Stimulated activated memory B cell treated with anti-CD40 and anti-IgM and Interleukin-4, amounts not matched to agents 10 μg/mL and 1 μg/mL and 100 μg/mL, for 72 hours (primary cell): ENCODE measurements at regions not wholly inside any gene's neighbourhood (a gene's known extent, or its start where the extent isn't known, plus 50 kb on each side); places are given as distances from the start of the nearest gene placed in this dataset.
"Not testable (repeated sequence)": the region's sequence is repeated elsewhere in the genome, so short reads cannot be mapped to it uniquely, and the experiment has no call there.

Experiments
- ATAC-seq: fragments of 150-1000 bp; cut with Tn5 transposase; 2 replicates; pipeline ENCODE4 v1.10.0; 2021
- H3K27ac Mint-ChIP-seq: one replicate; pipeline ENCODE4 v1.8.0; 2022; ENCODE audit warnings: mild to moderate bottlenecking, mixed read lengths
- H3K27me3 Mint-ChIP-seq: one replicate; pipeline ENCODE4 v1.8.0; 2022; ENCODE audit warnings: mixed read lengths
- H3K36me3 Mint-ChIP-seq: one replicate; pipeline ENCODE4 v1.8.0; 2022; ENCODE audit warnings: mixed read lengths
- H3K4me1 Mint-ChIP-seq: one replicate; pipeline ENCODE4 v1.8.0; 2022; ENCODE audit warnings: mixed read lengths
- H3K4me3 Mint-ChIP-seq: one replicate; pipeline ENCODE4 v1.8.0; 2022; ENCODE audit warnings: mild to moderate bottlenecking, moderate library complexity, mixed read lengths
- H3K9me3 Mint-ChIP-seq: one replicate; pipeline ENCODE4 v1.8.0; 2022; ENCODE audit warnings: mixed read lengths

DNA sequence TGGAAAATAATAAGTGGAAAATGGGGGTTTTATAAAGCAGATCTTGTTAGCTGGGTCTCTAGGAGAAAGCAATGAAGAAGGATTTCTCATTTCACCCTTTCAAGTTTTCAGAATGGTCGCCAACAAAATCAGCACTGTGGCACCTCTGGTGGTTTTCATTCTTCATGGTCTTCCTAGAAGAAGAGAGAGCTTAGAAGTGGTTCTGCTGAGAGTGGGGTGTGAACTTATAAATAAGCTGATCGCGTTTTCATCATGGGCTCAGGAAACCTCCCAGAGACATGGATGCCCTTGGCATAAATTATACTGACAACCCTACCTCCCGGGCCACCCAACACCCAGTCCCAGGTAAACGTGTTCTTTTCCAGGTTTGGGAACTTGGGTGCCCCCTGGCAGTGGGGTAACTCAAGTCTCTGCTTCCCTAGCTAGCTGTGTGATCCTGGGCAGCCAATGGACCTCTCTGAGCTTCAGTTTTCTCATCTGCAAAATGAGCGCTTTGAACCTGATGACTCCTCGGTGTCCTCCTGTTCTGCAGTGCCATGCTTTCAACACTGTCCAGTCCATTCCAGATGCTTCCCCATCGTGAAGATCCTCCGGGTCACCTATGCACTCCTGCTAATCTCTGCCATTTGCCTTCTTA lies 72.6 kb upstream of the GRAMD1B start:
- H3K36me3 Mint-ChIP-seq = no peaks in the 10 kb centered on the region
- peak overlapping the region; percentile 73 for H3K4me3 Mint-ChIP-seq
- H3K9me3 Mint-ChIP-seq = no peaks in the 10 kb centered on the region
- peaks cover 8% of the 10 kb centered on the region for H3K4me1 Mint-ChIP-seq
- ATAC-seq = no peak
- H3K27ac Mint-ChIP-seq = no peak overlapping the region
- H3K27me3 Mint-ChIP-seq = peaks cover 54% of the 10 kb centered on the region

DNA sequence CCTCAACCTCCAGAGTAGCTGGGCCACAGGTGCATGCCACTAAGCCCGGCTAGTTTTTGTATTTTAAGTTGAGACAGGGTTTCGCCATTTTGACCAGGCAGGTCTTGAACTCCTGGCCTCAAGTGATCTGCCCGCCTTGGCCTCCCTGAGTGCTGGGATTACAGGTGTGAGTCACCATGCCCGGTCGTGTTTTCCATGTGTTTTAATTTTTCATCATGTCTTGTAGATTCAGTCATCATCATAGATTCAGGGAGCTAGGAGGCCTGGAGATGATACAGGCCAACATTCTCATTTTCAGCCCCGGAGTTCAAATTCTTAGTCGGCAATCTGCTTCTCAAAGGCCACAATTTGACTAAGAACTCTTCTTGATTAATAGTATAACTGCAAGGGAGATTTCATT lies 73.5 kb upstream of the GRAMD1B start:
- H3K4me3 Mint-ChIP-seq = no peak overlapping the region
- no peak overlapping the region for H3K27ac Mint-ChIP-seq
- ATAC-seq = no peak
- no peaks in the 10 kb centered on the region for H3K36me3 Mint-ChIP-seq
- H3K4me1 Mint-ChIP-seq = peaks cover 7% of the 10 kb centered on the region
- H3K9me3 Mint-ChIP-seq = no peaks in the 10 kb centered on the region
- H3K27me3 Mint-ChIP-seq = peaks cover 52% of the 10 kb centered on the region

- Mint-ChIP-seq H3K27ac (no peak overlapping the region), H3K4me1 (peaks cover 7% of the 10 kb centered on the region), H3K9me3 (no peaks in the 10 kb centered on the region), H3K27me3 (peaks cover 38% of the 10 kb centered on the region), H3K4me3 (no peak overlapping the region), H3K36me3 (no peaks in the 10 kb centered on the region)
- no peak for ATAC-seq
Observed at GRCh38 chr11:123354371-123354975, 75.6 kb upstream of the GRAMD1B start.

DNA sequence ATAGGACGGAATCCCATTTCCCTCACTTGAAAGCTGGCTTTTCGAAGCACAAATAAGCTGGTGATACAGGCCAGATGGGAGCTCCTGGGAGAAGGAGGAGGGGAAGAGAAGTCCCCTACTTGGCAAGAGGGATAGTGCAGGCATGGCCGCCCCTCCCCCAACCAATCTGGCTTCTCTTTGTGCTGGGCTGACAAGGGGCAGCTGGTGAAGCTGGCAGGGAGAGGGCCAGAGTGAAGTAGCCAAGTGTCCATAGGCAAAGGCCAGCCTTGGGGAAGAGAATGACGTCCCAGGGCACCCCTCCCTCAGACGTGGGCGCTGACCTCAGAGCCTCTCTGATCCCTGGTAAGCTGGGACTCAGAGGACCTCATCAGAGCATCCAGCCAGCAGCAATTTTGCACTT lies 78.7 kb upstream of the GRAMD1B start:
- no peak for ATAC-seq
- Mint-ChIP-seq H3K36me3 (no peaks in the 10 kb centered on the region), H3K9me3 (no peaks in the 10 kb centered on the region), H3K27ac (no peak overlapping the region), H3K4me1 (no peaks in the 10 kb centered on the region), H3K27me3 (peaks cover 29% of the 10 kb centered on the region), H3K4me3 (no peak overlapping the region)

GRCh38 chr11:123349382-123349781 lies 80.7 kb upstream of the GRAMD1B start:
- Mint-ChIP-seq H3K9me3 (no peaks in the 10 kb centered on the region), H3K27ac (no peak overlapping the region), H3K4me3 (no peak overlapping the region), H3K27me3 (peaks cover 28% of the 10 kb centered on the region), H3K36me3 (no peaks in the 10 kb centered on the region), H3K4me1 (no peaks in the 10 kb centered on the region)
- no peak for ATAC-seq

- ATAC-seq = no peak
- Mint-ChIP-seq H3K27ac (no peak overlapping the region), H3K4me3 (no peak overlapping the region), H3K9me3 (peaks cover 15% of the 10 kb centered on the region), H3K27me3 (peaks cover 20% of the 10 kb centered on the region), H3K36me3 (no peaks in the 10 kb centered on the region), H3K4me1 (no peaks in the 10 kb centered on the region)
Observed at GRCh38 chr11:123344790-123345357, 85.2 kb upstream of the GRAMD1B start.

- Mint-ChIP-seq H3K9me3 (peaks cover 15% of the 10 kb centered on the region), H3K27me3 (peaks cover 17% of the 10 kb centered on the region)
- not testable (repeated sequence) for H3K4me1 Mint-ChIP-seq, H3K36me3 Mint-ChIP-seq, H3K27ac Mint-ChIP-seq, ATAC-seq, H3K4me3 Mint-ChIP-seq
Observed at GRCh38 chr11:123344188-123344587, 85.9 kb upstream of the GRAMD1B start.

GRCh38 chr11:123338997-123339752 lies 90.9 kb upstream of the GRAMD1B start:
- H3K4me3 Mint-ChIP-seq = no peak overlapping the region
- H3K9me3 Mint-ChIP-seq = peaks cover 24% of the 10 kb centered on the region
- H3K36me3 Mint-ChIP-seq = no peaks in the 10 kb centered on the region
- ATAC-seq = no peak
- no peak overlapping the region for H3K27ac Mint-ChIP-seq
- no peaks in the 10 kb centered on the region for H3K4me1 Mint-ChIP-seq
- H3K27me3 Mint-ChIP-seq = no peaks in the 10 kb centered on the region

- Mint-ChIP-seq H3K4me1 (no peaks in the 10 kb centered on the region), H3K4me3 (no peak overlapping the region), H3K36me3 (no peaks in the 10 kb centered on the region), H3K27me3 (no peaks in the 10 kb centered on the region), H3K27ac (no peak overlapping the region), H3K9me3 (peaks cover 24% of the 10 kb centered on the region)
- no peak for ATAC-seq
Observed at GRCh38 chr11:123338266-123338800, 91.7 kb upstream of the GRAMD1B start.

DNA sequence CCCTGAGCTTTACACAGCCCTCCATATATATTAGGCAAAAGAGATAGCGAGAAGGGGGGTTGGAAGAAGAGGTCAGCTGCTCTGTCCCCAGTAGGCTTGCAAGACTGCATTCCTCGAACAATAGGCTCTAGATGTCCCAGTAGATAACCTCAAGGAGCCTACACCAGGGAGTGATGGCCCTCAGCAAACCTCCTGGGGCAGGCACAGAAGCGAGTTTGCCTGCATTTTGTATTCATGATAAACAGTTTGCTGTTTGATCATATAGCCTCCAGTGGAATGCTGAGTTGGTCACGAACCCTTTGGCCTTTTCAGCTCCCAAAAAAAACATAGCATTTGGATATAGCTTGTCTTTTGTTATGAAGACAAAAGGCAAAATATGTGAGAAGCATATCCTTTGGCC lies 95.1 kb upstream of the GRAMD1B start:
- Mint-ChIP-seq H3K9me3 (peaks cover 8% of the 10 kb centered on the region), H3K4me3 (no peak overlapping the region), H3K36me3 (no peaks in the 10 kb centered on the region), H3K27me3 (no peaks in the 10 kb centered on the region), H3K27ac (no peak overlapping the region), H3K4me1 (no peaks in the 10 kb centered on the region)
- no peak for ATAC-seq

- not testable (repeated sequence) for H3K27ac Mint-ChIP-seq, ATAC-seq, H3K4me3 Mint-ChIP-seq
Observed at GRCh38 chr11:123332577-123332976, 97.5 kb upstream of the GRAMD1B start.

GRCh38 chr11:123330948-123331347 lies 99.1 kb upstream of the GRAMD1B start:
- Mint-ChIP-seq H3K4me1 (no peaks in the 10 kb centered on the region), H3K36me3 (no peaks in the 10 kb centered on the region), H3K9me3 (peaks cover 6% of the 10 kb centered on the region), H3K4me3 (no peak overlapping the region), H3K27ac (no peak overlapping the region), H3K27me3 (no peaks in the 10 kb centered on the region)
- ATAC-seq = no peak

More at GRCh38 chr11:123332577-123332976, 97.5 kb upstream of the GRAMD1B start:
- H3K27me3 Mint-ChIP-seq, H3K36me3 Mint-ChIP-seq, H3K9me3 Mint-ChIP-seq, H3K4me1 Mint-ChIP-seq: not testable (repeated sequence)

DNA sequence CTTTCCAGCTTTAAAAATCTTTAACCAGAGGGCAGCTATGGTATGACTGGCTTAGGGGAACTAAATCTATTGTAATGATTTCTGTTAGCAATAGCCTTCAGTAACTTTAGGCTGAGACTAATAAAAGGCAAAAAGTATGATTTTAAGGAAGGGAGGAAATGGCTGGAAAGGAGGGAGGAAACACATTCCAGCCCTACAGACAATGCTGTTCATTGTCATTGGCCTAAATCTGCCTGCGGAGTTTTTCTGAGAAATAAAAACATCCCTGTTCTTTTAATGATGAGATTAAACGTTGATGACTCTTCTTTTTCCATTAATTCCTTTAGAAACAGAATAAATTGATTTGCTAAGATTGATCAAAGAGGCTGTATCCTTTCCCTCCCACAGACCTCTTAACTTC lies 99.6 kb upstream of the GRAMD1B start:
- Mint-ChIP-seq H3K4me1 (no peaks in the 10 kb centered on the region), H3K27me3 (no peaks in the 10 kb centered on the region), H3K4me3 (no peak overlapping the region), H3K27ac (no peak overlapping the region), H3K9me3 (peaks cover 4% of the 10 kb centered on the region), H3K36me3 (no peaks in the 10 kb centered on the region)
- ATAC-seq = no peak

- H3K36me3 Mint-ChIP-seq = no peaks in the 10 kb centered on the region
- no peaks in the 10 kb centered on the region for H3K27me3 Mint-ChIP-seq
- H3K9me3 Mint-ChIP-seq = peaks cover 3% of the 10 kb centered on the region
- H3K27ac Mint-ChIP-seq = no peak overlapping the region
- no peaks in the 10 kb centered on the region for H3K4me1 Mint-ChIP-seq
- no peak for ATAC-seq
- no peak overlapping the region for H3K4me3 Mint-ChIP-seq
Observed at GRCh38 chr11:123330071-123330470, 100.0 kb upstream of the GRAMD1B start.

- Mint-ChIP-seq H3K9me3 (no peaks in the 10 kb centered on the region), H3K4me1 (no peaks in the 10 kb centered on the region), H3K4me3 (no peak overlapping the region), H3K27ac (no peak overlapping the region), H3K27me3 (no peaks in the 10 kb centered on the region), H3K36me3 (no peaks in the 10 kb centered on the region)
- peak; percentile 24 for ATAC-seq
Observed at GRCh38 chr11:123328281-123328867, 101.7 kb upstream of the GRAMD1B start.
